Inferior parietal cortex (tissue), 1 donor: ENCODE measurements at regions not wholly inside any gene's neighbourhood (a gene's known extent, or its start where the extent isn't known, plus 50 kb on each side); places are given as distances from the start of the nearest gene placed in this dataset.

Experiments used
- DNase-seq: peaks from one replicate; pipeline ENCODE4 v3.0.0-alpha.2; 2016; ENCODE audit errors: extremely low spot score

DNA sequence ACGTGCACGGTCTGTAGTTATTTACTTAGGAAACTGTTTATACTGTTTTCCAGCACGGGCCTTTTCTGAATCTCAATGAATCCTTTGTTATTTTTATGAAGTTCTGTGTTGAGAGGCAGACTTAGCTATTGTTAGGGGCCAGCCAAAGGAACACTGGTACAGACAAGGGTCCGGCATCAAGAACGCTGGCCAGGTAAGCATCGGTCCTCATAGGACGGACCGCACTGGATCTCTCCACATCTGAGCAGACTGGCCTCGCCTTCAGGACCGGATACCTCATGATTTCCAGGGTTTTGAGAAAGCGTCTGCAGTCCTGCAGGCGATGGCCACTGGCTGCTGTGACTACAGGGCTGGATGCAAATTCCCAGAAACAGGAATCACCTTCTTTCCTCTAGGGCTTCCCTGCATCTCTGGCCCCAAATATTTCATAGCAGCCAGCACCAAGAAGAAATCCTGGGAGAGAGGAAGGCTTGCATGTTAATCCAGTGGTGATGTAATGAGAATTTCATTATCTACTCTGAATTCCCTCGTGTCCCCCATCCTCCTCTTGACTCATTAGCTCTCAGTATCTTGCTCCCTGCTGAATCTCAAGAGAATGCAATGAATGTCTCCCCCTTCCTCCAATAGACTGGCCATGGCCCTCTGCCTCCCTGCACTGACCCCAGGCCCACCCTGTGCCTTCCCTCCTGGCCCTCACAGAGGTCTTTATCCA is 325.4 kb upstream of the NPVF start:
- no peak for DNase-seq

DNA sequence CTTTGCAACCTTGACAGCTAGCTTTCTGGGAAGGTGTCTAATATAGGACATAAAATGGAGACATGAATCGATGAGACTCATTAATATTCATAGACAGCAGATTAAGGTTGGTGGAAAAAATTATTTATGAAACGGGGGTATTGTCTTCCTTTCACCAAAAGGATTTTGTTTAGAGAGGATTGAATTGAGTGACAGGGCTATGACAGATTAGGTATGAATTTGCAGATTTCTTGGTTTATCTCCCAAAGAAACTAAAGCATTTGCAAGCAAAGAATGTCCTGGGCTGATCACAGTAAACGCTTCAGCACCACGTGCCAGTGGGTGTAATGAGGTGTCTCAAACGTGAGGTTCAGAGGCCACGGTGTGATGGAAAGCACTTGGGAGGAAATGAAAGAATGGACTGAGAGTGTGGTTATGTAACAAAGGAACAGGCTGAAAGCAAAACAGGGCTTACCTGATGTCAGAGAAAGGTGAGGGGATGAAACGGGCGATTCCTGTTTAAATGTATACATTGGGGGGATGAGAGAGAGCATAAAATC is 329.2 kb upstream of the NPVF start:
- DNase-seq = no peak

DNA sequence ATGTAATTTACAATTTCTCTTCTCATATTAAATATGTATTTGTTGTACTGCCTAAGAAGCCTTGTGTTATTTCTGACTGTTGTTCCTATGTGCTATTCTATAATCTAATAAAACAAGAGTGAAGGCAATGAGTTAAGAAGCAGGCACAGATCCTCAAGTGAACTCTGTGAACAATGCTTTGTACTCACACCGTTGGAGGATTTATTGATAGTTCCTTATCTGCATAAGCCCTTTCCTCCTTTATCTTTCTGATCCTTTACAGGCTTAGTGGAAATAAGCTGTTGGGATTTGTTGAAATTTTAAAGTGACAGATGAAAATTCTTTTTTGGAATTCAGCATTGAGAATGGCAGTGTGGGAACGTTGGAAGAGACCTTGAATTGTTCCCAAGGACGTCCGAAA is 329.6 kb upstream of the NPVF start:
- DNase-seq = no peak

DNA sequence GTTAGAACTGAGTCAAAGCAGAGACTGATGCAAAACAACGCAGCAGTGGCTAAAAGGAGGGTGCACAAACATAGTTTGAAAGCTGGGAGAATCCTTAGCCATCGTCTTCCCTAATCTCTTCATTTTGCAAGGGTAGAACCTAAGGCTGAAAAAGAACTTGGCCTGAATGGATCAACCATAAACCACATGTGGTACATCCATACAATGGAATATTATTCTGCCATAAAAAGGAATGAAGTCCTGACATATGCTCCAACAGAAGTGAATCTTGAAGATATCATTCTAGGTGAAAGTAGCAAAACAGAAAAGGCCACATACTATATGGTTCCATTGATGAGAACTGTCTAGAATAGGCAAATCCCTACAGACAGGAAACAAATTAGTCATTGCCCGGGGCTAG is 330.3 kb upstream of the NPVF start:
- no peak for DNase-seq

DNA sequence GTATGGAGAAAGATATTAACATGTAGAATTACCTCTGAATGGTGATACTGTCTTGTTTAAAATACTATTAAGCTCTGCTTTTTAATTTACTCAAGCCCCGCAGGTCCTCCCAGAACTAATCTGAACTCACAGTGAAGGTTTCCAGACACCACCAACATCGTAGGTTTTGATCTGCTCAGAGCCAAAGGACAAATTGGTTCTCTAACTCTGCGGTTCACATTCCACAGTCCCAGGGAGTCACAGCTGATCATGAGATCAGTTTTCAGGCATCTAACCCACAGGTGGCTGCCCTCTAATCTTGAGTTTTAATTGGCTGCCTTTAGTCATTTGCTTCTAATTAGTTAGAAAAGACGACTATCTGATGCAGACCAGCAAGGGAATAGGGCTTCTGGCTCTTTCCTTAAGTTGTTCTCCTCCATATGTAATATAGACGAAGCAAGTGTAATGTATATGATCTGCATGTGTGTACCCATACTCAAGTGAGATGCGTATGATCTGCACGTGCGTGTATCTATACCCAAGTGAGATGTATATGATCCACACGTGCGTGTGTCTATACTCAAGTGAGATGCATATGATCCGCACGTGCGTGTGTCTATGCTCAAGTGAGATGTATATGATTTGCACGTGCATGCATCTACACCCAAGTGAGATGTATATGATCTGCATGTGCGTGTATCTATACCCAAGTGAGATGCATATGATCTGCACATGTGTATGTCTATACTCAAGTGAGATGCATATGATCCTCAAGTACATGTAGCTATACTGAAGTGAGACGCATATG is 331.5 kb upstream of the NPVF start:
- no peak for DNase-seq

DNA sequence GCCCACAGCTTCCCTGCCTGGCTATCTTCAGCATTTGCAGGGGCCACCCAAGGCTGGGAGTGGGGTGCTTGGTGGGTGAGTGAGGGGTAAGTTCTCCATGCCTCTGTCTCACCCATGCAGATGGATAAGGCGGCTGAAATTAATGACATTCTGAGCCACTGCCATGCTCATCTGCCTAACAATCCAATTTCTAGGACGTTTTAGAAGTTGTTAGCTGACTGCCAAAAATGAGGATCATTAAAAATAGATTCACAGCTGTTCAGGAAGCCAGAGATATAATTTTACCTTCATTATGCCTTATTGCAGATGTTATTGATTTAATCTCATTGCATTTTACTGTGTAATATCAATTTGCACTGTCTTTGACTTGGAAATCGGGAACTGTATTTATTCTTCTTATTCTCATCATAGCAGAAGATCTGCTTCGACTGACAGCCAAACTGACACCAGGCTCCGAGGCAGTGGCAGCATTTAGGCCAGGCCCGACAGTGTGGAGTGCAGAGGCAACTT is 334.4 kb upstream of the NPVF start:
- no peak for DNase-seq

DNA sequence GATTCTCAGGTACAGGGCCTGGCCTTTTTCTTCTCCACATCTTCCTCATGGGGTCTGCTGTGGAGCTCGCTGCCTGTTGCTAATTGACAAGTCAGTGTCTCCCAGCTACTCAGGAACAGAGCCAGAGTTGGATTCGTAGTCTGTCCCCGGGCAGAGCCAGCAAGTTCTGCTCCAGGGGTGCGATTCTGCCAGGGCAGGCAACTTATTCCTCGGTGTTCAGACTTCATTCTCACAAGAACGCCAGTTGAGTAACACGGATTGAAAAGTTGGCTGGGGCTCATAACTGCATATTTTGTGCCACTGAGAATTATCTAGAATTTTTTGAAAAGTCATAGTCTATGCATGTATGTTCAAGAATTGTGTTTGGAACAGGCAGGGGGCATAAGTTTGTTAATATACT is 336.7 kb upstream of the NPVF start:
- DNase-seq = no peak

DNA sequence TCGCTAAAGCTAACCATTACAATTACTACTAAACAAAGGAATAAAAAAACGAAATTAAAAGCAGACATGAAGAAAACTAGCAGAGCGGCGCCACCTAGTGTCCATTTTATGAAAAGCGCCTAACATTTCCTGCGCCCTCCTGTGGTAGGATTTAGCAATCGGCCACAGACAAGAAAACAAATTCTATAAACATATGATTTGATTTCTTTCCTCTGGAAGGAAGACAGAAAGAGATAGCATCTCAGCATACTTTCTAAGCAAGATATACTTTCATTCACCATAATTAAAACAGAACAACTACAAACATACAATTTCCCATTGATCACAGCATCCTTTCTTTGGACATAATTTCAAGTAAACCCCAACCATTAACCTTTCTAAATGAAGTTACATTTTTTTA is 337.7 kb upstream of the NPVF start:
- DNase-seq = peak; percentile 87

DNA sequence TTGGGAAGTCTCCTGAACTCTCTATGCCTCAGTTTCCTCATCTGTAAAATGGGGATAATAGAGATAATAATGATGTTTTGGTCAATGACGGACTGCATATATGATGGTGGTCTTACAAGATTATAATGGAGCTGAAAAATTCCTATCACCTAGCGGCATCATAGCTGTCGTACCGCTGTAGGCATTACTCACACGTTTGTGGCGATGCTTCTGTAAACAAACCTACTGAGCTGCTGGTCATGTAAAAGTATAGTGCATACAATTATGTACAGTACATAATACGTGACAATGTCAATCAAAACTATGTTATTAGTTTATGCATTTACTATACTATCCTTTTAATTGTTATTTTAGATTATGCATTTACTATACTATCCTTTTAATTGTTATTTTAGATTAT is 339.1 kb upstream of the NPVF start:
- no peak for DNase-seq

DNA sequence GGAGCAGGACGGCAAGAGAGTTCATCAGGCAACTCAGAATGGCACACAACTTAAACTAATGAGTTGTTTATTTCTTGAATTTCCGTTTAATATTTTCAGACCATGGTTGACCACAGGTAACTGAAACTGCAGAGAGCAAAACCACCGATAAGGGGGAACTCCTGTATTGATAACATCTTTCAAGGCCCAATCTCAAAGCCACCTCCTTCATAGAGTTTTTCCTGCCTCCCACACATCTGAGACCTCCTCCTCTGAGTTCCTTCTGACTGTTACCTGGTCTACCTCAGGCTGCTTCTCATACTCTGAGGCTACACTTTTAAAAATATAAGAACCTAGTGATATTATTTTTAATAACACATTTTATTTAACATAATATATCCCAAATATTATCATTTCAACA is 341.5 kb upstream of the NPVF start:
- DNase-seq = no peak

DNA sequence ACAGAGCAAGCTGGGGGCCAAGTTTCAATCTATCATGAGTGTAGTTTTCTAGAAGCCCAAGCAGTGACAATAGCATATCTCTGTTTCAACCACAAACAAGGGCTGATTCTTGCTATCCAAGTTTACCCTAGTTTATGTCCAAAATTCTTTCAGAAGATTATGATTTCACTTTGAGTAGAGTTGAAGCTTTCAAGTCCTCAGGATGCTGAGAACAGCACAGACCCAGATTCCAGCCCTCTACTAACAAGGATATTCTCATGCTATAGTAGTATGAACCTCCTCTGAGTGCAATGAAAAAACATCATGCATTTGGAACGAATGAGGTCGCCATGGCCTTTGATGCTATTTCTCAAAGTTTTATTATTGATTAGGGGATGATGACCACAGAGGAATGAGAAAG is 344.1 kb upstream of the NPVF start:
- DNase-seq = no peak

DNA sequence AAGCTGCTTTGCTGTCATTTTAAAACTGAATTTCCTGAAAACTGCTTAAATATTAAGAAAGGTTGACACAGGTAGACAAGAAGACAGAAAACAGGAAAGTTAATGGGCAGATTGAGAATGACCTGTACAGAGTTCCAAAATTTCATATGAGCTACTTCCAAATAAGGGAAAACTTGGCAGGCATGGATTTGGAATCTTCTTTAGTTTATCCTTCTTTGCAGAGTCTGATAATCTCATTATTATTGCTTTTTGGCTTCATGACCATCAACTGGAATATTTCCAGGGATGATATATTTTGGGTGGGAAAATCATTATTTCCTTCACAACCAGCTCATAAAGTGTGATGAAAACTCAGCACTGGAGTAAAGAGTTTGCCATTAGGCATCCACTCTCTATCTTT is 346.5 kb upstream of the NPVF start:
- no peak for DNase-seq

DNA sequence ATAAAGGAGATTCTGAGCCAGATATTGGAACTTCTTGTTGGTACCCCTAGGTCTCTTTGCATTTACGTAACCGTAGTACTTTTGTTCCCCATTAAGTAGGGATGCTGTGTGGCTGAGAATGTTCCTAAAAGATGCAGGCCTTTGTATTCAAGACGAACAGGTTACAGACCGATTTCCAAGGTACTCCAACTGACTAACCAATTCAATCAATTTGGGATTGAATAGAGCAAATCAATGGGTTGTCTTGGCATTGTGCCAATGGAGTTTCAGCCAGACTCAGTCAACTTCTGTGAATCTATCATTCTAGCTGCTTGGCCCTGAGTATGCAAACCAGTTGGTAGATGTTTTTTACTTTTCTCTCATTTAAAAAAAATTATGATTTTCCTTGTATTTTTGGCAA is 347.3 kb upstream of the NPVF start:
- no peak for DNase-seq

DNA sequence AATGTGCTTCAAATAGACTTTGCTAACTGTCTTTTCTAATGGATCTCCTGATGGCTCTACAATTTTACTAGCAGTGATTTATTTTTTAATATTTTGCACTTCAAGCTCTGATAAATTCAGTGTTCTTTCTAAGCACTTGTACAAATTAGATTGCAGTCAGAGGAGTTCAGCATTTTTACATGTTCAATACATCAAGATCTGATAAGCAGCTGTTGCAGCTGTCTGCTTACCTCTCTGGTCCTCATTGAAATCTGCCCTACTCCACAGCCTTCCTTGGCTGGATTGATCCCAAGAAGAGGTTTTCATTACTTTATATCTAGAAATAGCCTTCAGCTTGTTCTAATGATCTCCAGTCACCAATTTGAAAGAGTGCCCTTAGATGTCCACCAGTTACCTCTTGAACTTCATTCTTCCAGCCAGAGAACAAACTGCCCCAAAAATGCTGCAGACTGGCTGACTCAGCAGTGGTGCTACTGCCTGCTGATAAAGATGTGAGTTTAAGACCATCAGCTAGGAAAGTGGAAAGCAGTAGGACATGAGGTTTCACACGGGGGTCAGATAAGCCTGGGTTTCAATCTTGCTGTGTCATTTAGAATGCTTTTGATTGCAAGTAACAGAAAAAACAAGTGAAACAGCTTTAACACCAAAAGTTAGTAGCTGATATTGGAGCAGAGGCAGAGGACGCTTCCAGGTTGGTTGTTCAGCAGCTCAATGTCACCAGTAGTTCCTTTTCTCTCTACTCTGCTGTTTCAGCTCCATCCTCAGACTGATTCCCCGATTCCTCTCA is 350.9 kb upstream of the NPVF start:
- DNase-seq = no peak

DNA sequence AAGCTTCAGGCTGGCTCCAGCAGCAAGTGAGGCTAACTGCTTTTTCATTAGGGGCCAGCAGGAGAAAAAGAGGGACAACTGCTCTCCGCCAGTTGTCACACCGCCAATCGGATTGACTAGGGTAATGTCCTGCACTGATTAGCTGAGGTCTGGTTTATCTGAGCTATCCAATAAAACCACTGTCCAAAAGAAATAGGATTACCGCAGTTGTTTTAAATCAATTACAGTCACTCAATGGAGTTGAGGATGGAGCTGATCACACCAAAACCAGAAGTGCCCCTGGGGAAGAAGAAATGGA is 351.4 kb upstream of the NPVF start:
- no peak for DNase-seq

DNA sequence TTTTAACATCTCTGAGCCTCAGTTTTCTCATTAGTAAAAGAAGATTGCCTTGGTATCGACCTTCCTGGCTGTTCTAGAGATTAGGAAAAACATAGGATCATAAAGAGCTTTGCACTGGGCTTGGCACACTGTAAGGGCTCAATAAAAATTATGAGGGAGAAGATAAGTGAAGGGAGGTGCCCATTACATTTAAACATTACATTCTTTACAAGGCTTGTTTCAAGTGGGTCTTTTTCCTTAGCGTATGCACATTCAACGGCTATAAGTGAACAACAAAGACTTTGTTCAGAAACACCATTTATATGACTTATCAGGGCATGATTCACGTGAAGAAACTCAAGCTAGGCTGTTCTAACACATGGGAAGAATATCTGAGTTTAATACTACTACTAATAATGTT is 351.9 kb upstream of the NPVF start:
- no peak for DNase-seq

DNA sequence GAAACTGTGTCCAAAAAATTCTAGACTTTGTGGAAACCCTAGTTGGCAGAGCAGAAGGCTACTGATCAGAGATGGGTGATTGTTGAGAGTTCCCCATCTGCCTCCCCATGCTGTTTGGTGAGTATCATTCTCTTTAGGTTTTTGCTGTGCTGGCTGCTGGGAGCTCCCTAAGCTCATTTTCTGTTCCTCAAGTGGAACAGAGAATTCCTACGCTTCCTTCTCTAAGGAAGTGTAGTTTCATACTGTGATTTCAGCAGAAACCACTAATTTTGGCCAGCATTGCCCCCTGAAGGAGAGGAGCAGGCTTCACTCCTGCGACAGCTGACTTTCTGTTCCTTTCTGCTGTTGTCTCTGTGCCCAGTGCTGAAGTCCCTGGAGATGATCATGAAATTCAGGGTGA is 355.3 kb upstream of the NPVF start:
- DNase-seq = no peak

DNA sequence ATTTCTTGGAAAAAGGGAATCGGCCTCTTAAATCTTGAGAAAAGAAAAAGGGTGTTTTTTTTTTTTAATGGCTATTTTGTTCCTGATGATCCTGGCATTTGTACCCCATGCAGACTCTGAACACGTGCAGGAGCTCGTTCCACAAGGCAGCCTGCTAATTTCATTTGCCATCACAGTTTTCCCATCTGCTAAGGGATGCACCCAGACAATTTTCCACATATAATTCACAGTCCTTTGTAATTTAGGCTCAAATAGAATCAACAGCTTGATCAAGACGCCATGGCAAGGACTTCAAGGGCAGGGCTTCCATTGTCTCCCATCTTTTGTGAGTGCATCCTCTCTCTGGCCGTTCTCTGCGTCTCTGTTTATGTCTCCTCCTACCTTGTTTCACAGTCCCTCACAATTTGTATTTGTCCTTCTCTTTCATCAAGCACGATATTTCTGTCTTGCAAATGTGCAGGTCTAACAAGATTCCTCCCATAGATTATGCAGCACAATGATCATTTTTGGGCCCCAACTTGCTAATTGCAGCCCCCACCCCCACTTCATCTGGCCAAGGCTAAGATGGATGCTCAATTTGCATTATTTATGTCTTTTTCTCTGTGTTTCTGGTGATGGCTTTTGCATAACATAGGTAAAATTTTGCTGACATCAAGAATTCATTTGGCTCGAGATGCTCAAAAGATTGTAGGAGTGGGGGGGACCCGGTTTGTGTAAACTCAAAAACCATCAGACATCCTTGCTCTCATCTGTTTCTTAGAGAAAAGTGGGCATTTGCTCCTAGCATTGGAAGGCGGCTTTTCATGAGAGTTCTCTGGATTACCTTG is 356.0 kb upstream of the NPVF start:
- no peak for DNase-seq

DNA sequence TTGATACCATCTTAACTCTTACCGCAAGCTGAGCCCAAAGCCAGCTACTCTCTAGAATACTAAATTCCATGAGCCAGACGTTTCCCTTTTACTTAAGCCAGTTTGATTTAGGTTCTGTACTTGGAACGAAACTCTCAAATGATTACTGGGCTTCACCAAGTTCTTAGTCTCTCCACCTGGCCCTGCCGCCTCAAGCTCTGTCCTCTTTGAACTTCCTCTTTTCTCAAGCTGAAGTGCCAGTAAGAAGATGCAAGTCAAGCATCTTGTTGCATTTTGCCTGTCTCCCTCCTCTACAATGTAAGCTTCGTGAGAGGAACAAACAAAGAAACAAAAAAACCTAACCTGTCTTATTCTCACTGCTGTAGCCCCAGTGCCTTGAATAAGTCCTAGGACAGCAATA is 358.2 kb upstream of the NPVF start:
- DNase-seq = no peak

DNA sequence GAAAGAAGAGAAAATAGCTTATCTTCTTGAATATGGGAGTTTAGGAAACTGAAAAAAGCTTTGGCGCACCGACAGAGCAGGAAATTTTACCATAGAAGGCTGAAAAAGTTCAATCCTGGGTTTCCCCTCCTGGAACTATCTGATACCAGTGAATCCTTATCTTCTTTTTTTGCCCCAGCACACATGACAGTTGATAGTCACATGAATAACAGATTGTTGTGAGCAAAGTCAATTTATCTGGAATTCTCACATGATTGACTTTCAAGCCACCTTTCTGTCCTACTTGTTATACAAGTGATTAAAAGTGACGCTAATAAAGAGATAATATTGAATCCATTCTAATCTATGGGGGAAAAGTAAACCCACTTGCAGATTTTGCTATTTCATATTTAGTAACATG is 365.8 kb upstream of the NPVF start:
- DNase-seq = no peak

DNA sequence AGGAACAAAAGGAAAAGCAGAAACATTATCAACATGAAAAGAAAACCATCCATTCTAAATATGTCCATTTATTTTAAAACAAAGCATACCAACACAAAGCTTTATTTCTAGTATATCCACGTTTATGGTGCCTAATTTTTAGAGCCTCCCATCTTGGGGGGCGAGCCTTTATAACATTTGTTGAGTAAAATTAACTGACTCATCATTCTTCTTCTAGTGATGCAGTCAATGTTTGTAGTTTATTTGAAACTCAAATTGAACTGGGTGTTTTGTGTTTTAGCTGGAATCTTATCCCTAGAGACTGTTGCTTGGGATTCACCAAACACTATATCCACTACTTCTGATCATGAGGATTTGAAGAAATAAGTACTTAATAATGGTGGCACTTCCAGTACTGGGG is 366.4 kb upstream of the NPVF start:
- DNase-seq = no peak

DNA sequence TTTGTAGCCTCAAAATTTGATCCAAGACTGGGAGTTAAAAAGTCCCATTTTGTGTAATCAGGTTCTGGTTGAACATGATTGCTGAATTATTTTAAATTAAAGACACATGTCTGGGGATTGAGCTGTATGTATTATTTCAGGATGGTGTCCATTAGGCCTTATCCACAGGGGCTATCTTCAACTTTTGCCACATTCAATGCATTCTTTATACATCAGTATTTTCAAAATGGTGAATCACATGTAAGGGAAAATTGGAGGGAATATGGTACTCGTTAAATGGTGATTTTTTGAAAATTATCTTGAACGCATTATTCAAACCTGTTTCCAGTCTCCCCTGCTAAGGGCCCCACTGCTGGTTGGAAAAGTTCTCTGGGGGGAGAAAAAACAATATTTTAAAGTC is 367.7 kb upstream of the NPVF start:
- DNase-seq = no peak
